ENCODE measurements at regions not wholly inside any gene's neighbourhood (a gene's known extent, or its start where the extent isn't known, plus 50 kb on each side); places are given as distances from the start of the nearest gene placed in this dataset.
"Not testable (repeated sequence)": the region's sequence is repeated elsewhere in the genome, so short reads cannot be mapped to it uniquely, and the experiment has no call there.

DNA sequence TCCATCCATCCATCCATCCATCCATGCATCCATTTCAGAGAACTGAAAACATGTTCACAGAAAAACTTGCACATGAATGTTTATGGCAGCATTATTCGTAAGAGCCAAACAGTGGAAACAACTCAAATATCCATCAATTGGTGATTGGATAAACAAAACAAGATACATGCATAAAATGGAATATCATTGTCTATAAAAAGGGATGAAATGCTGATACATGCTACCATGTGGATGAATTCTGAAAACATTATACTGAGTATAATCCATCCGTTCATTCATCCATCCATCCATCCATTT, 115.1 kb downstream of the CRYAA start:
- TF ChIP-seq, protein P1, sequence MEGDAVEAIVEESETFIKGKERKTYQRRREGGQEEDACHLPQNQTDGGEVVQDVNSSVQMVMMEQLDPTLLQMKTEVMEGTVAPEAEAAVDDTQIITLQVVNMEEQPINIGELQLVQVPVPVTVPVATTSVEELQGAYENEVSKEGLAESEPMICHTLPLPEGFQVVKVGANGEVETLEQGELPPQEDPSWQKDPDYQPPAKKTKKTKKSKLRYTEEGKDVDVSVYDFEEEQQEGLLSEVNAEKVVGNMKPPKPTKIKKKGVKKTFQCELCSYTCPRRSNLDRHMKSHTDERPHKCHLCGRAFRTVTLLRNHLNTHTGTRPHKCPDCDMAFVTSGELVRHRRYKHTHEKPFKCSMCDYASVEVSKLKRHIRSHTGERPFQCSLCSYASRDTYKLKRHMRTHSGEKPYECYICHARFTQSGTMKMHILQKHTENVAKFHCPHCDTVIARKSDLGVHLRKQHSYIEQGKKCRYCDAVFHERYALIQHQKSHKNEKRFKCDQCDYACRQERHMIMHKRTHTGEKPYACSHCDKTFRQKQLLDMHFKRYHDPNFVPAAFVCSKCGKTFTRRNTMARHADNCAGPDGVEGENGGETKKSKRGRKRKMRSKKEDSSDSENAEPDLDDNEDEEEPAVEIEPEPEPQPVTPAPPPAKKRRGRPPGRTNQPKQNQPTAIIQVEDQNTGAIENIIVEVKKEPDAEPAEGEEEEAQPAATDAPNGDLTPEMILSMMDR (IDR thresholded peaks at IDR 0.05), result not testable (repeated sequence)
- not testable (repeated sequence) for TF ChIP-seq POLR2A, EP300 (IDR thresholded peaks at IDR 0.05)
